ENCODE measurements at regions not wholly inside any gene's neighbourhood (a gene's known extent, or its start where the extent isn't known, plus 50 kb on each side); places are given as distances from the start of the nearest gene placed in this dataset.
A peak's percentile ranks its signal among the peaks of the same experiment; 100 is the strongest.

DNA sequence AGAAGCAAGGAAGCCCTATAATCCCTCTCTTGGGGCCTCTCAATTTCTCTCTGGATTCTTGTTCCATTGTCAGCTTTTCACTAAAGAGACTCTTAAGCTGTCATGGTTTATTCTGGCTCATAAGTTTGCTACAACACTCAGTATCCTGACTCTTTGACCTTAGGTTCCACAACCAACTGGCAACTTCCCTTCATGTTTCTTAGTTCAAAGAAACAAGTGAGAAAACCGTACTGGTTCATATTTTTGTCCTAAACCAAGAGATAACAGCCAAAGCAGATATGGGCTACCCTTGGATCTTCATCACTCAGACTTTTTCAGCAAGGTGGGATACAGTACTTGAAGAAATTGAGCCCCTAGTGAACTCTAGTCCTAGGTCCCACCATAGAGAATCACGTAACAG lies 109.9 kb upstream of the CRIM1 start:
- Histone ChIP-seq H3K79me2 (ENCODE audit: control insufficient read depth, insufficient read depth, low read length) (no peaks in the 10 kb centered on the region), H3K9ac (ENCODE audit: control insufficient read depth, insufficient read depth, low read length) (no peak overlapping the region), H3K36me3 (ENCODE audit: control insufficient read depth in 2 of 2, insufficient read depth in 2 of 2, low read length in 1 of 2) (no peaks in the 10 kb centered on the region), H3K27ac (ENCODE audit: control insufficient read depth, insufficient read depth) (peak overlapping the region; percentile 19; the same call in 1 of the 2 replicates), H2AFZ (ENCODE audit: control insufficient read depth, low read depth, low read length) (peak overlapping the region; percentile 47; the same call in 1 of the 2 replicates), H3K27me3 (replicated peaks in 1 of 2; ENCODE audit: control insufficient read depth in 2 of 2, insufficient read depth in 2 of 2, low read length in 1 of 2) (no peaks in the 10 kb centered on the region), H3K4me3 (no peak overlapping the region), H3K4me2 (ENCODE audit: control insufficient read depth, insufficient read depth) (no peak overlapping the region), H3K4me1 (ENCODE audit: control insufficient read depth, insufficient read depth, low read length) (peaks cover 31% of the 10 kb centered on the region), H4K20me1 (ENCODE audit: control insufficient read depth, insufficient read depth) (no peaks in the 10 kb centered on the region), H3K9me3 (replicated peaks; ENCODE audit: control insufficient read depth, insufficient read depth, low read length) (no peaks in the 10 kb centered on the region; the same call in 2 of the 3 replicates)
- peak; percentile 10 for ATAC-seq
- WGBS (ENCODE audit: insufficient coverage, insufficient replicate concordance, low lambda C conversion rate, missing lambda C conversion rate), result 33% methylated on average over 2 of the region's 2 CpGs
- RAD21 ChIA-PET (ENCODE audit: unreplicated experiment), result interaction anchor here (1.1 kb wide), 1 partner anchor 9 kb away, joined by 6 read pairs; no protein-coding TSS in a partner anchor
- POLR2A ChIA-PET, result interaction anchor here (1.1 kb wide), 1 partner anchor 9 kb away, joined by 3 read pairs; no protein-coding TSS in a partner anchor
- TF ChIP-seq NR2F1 (conservative IDR thresholded peaks at IDR 0.05) (0 out of 2 replicates have a peak, but pooled peaks have one; percentile 20), IRF4 (IDR thresholded peaks at IDR 0.05; ENCODE audit: low read depth, low read length) (no peak)
- intact Hi-C loops (cut with micrococcal nuclease; ENCODE audit: unreplicated experiment) (no loop called here), in situ Hi-C loops (cut with MboI) (no loop called here)
- CTCF ChIA-PET, result interaction anchor here (1.6 kb wide), 1 partner anchor 10 kb away, joined by 7 read pairs; no protein-coding TSS in a partner anchor
- SMC1A ChIA-PET (ENCODE audit: uncharacterized antibody, unreplicated experiment), result interaction anchor here (1.5 to 2.4 kb wide), 4 partner anchors 11 to 837 kb away, joined by 3 to 12 read pairs (median 4); no protein-coding TSS in a partner anchor
- no peak for DNase-seq (ENCODE audit: low read depth, low spot score)
- no TSS peak for BruUV-seq (replicated peaks)
- FAIRE-seq, result no peak

DNA sequence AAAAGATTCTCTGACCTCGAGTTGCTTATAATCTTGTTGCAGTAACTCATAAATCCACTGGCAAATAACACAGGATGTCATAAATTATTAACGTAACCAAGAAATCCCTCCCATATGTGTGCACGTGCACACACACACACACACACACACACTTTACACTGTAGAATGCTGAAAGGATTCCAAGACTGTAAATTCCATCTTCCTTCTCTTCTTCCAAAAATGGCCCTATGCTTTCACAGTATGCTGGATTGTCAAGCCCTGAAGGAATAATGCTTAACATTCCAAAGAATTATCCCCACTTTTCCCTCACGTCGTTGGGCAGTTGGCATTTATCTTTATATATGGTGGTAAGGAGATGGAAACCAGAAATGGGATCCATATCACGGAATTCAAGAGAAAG lies 117.5 kb upstream of the CRIM1 start:
- H3K36me3 ChIP-seq (ENCODE audit: control insufficient read depth in 2 of 2, insufficient read depth in 2 of 2, low read length in 1 of 2), result no peaks in the 10 kb centered on the region
- H4K20me1 ChIP-seq (ENCODE audit: control insufficient read depth, insufficient read depth), result no peaks in the 10 kb centered on the region
- peaks cover 14% of the 10 kb centered on the region for H3K4me1 ChIP-seq (ENCODE audit: control insufficient read depth, insufficient read depth, low read length)
- no peak overlapping the region for H2AFZ ChIP-seq (ENCODE audit: control insufficient read depth, low read depth, low read length)
- peaks cover 4% of the 10 kb centered on the region; the same call in 1 of the 3 replicates for H3K9me3 ChIP-seq (replicated peaks; ENCODE audit: control insufficient read depth, insufficient read depth, low read length)
- TF ChIP-seq JUNB (IDR thresholded peaks at IDR 0.05) (no peak), TCF3 (IDR thresholded peaks at IDR 0.05; ENCODE audit: borderline replicate concordance, insufficient read depth, low read depth, low read length) (no peak), ZNF24 (IDR thresholded peaks at IDR 0.05) (no peak), KDM1A (IDR thresholded peaks at IDR 0.05; ENCODE audit: borderline replicate concordance) (no peak), FOS (IDR thresholded peaks at IDR 0.05; ENCODE audit: borderline replicate concordance, extremely low read depth, insufficient read length) (no peak), HDAC6 (IDR thresholded peaks at IDR 0.05; ENCODE audit: unreplicated experiment) (no peak)
- H3K9ac ChIP-seq (ENCODE audit: control insufficient read depth, insufficient read depth, low read length), result no peak overlapping the region
- H3K27ac ChIP-seq (ENCODE audit: control insufficient read depth, insufficient read depth), result no peak overlapping the region
- no peak for FAIRE-seq
- H3K4me2 ChIP-seq (ENCODE audit: control insufficient read depth, insufficient read depth), result no peak overlapping the region
- no peaks in the 10 kb centered on the region for H3K27me3 ChIP-seq (replicated peaks in 1 of 2; ENCODE audit: control insufficient read depth in 2 of 2, insufficient read depth in 2 of 2, low read length in 1 of 2)
- RAD21 ChIA-PET (ENCODE audit: unreplicated experiment), result interaction anchor here (1.0 kb wide), 1 partner anchor 9 kb away, joined by 4 read pairs; no protein-coding TSS in a partner anchor
- in situ Hi-C loops (cut with MboI) (no loop called here), intact Hi-C loops (cut with micrococcal nuclease; ENCODE audit: unreplicated experiment) (no loop called here)
- CTCF ChIA-PET, result no interaction called here
- H3K79me2 ChIP-seq (ENCODE audit: control insufficient read depth, insufficient read depth, low read length), result no peaks in the 10 kb centered on the region
- H3K4me3 ChIP-seq, result no peak overlapping the region
- SMC1A ChIA-PET (ENCODE audit: uncharacterized antibody, unreplicated experiment), result no interaction called here
- DNase-seq (ENCODE audit: low read depth, low spot score), result no peak
- no TSS peak for BruUV-seq (replicated peaks)
- POLR2A ChIA-PET, result no interaction called here
- WGBS (ENCODE audit: insufficient coverage, insufficient replicate concordance, low lambda C conversion rate, missing lambda C conversion rate), result 37% methylated on average over 6 of the region's 6 CpGs
- no peak for ATAC-seq

Data from GM12878 (cell line).